Panc1 (cell line): ENCODE measurements at regions not wholly inside any gene's neighbourhood (a gene's known extent, or its start where the extent isn't known, plus 50 kb on each side); places are given as distances from the start of the nearest gene placed in this dataset.

Source experiments
- CTCF ChIP-seq: fragments of 450-650 bp; IDR thresholded peaks from 2 replicates; pipeline ENCODE4 v1.5.1; 2017; ENCODE audit warnings: mild to moderate bottlenecking
- POLR2AphosphoS5 ChIP-seq: IDR thresholded peaks from 2 replicates; pipeline ENCODE4 v1.6.1; 2012; ENCODE audit warnings: mild to moderate bottlenecking, low read depth, low read length, moderate library complexity
- REST ChIP-seq, 2 experiments: IDR thresholded peaks; 2 replicates each; pipeline ENCODE4 v1.6.1; 2011 to 2012; ENCODE audit warnings: low read depth in 2 of 2, control low read depth in 1 of 2, low read length in 1 of 2, mild to moderate bottlenecking in 1 of 2, moderate library complexity in 1 of 2; ENCODE audit not compliant: insufficient read depth in 1 of 2
- SIN3A ChIP-seq: IDR thresholded peaks from 2 replicates; pipeline ENCODE4 v1.6.1; 2012; ENCODE audit warnings: low read depth, mild to moderate bottlenecking, low read length, moderate library complexity, borderline replicate concordance; ENCODE audit not compliant: insufficient read depth
- TCF7L2 ChIP-seq: IDR thresholded peaks from 2 replicates; pipeline ENCODE4 v1.6.1; 2011; ENCODE audit warnings: mild to moderate bottlenecking, low read depth, low read length, inconsistent platforms

- TF ChIP-seq CTCF (no peak), POLR2AphosphoS5 (no peak), SIN3A (no peak), TCF7L2 (no peak), REST (IDR thresholded peaks at IDR 0.05; ENCODE audit: insufficient read depth in 1 of 2, low read depth in 2 of 2, low read length in 1 of 2) (no peak)
Measured at GRCh38 chr14:89493406-89493805, 76.4 kb upstream of the FOXN3 start.
